ENCODE measurements at regions not wholly inside any gene's neighbourhood (a gene's known extent, or its start where the extent isn't known, plus 50 kb on each side); places are given as distances from the start of the nearest gene placed in this dataset.
"Not testable (repeated sequence)": the region's sequence is repeated elsewhere in the genome, so short reads cannot be mapped to it uniquely, and the experiment has no call there.

DNA sequence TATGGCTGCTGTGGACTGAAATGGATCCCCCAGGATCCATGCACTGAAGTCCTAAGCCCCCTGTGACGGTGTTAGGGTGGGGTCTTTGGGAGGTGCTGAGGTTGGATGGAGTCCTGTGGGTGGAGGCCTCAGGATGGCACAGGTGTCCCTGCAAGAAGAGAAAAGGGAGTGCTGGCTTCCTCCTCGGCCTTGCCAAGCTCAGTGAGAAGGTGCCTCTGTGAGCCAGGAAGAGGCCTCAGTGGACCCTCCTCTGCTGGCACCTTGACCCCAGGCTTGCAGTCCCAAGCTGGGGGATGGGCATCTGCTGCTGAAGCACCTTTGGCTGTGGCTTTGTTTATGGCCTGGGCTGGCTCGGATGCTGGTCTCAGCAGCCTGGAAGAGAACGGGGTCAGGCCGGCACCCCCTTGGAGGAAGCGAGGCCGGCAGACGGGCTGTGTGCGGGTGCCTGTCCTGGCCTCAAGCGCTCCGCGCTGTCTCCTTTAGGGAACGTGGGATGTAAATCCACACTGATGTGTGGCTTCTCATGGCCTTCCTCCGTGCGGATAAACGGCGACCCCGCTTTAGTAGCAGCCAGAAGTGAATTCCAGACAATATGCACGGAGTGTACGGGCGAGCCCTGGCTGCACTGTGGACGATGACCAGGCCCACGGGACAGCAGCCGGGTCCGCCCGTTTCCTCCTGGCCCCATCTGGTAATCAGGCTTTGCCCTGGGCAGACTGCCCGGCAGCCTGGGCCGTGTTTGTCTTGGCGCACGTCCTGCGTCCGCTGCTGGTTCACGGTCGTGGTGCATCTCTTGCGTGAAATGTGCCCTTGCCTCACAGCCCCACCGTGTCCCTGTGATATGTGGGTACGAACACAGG is 182.6 kb downstream of the ERMARD start:
- no peak for DNase-seq (ENCODE audit: low spot score)

GRCh38 chr6:169933251-169933821 is 181.9 kb downstream of the ERMARD start:
- no peak for DNase-seq (ENCODE audit: low spot score)

DNA sequence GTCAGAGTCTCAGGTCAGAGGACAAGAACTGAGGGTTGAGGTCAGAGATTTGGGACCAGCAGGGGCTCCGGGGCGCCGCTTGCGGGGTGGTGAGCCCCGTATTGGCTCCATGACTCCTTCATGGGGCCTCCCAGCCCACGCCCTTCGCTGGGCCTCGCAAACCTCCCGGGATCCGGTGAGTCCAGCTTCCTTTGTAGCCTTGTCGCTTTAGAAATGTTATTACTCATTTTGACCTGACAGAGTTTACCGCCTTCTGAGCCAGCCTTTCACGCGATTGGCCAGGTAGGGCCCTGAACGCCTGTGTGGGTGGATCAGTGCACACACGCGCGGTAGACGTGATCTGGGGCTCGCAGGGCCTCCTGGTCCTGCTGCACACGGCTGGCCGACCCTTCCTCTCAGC is 181.1 kb downstream of the ERMARD start:
- no peak for DNase-seq (ENCODE audit: low spot score)

DNA sequence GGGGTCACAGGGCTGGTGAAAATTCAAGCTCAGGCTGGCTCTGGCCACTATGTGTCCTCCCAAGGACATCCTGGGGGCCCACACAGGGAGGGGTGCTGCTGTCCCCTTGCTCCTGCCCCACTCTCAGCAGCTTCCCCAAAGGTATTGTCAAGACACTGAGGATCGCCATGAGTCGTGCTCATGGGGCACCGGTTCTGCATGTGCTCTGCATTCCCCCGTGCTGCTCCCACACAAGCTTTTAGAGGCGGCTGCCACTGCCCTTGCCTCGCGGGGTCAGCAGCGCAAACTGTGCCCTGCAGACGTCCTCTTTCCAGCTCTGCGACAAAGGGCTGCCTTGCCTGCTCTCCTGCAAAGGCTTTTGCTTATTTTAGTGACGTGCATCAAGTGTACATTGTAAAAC is 179.8 kb downstream of the ERMARD start:
- no peak for DNase-seq (ENCODE audit: low spot score)

DNA sequence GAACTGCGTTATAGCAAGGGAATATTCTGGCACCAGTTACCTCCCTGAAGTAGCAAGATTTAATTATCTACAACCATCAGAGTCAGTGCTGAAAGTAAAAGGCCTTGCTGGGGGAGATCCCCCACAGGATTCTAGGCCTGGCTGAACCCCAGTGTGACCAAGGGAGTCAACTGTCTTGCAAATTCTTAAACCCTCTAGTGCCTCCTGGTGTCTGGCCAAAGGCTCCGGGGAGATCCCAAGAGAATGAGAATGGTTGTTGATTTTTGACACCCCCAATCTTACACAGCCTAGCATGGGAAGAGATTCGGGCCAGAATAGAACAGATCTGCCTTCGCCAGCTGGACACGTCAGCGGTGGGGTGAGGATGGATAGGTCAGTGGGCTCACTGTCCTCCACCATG is 179.4 kb downstream of the ERMARD start:
- no peak for DNase-seq (ENCODE audit: low spot score)

GRCh38 chr6:169927711-169928110 is 176.3 kb downstream of the ERMARD start:
- DNase-seq (ENCODE audit: low spot score): no peak

DNA sequence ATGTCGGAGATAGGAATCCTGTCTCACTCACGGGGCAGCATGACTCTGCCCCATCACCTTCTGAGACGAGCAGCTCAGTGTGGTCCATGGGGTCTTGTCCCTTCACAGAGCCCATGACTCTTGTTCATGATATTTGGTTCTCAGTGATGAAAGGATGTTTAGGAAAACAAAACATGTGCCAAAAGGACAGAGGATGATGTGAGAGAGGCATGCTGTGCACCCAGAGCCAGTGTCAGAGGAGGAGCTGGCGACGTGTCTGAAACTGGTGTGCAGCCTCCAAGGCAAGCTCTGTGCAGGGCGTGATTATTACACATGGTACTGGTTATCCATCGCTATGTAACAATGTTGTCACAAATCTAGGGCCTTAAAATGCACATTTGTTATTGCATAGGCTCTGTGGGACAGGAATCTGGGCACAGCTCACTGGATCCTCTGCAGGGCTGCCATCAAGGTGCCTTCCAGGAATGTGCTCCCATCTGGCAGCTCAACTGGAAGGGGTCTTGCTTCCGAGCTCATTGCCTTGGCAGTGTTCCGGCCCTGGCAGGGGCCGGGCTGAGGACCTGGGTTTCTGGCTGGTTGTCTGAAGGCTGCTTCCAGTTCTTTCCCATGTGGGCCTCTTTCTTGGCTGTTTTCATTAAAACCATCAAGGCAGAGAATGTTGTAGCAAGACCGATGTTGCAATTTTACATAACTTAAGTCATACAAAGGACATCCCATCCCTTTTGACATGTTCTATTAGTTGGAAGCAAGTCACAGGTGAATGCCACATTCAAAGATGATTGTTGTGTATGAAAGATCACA is 175.4 kb downstream of the ERMARD start:
- DNase-seq (ENCODE audit: low spot score): no peak

DNA sequence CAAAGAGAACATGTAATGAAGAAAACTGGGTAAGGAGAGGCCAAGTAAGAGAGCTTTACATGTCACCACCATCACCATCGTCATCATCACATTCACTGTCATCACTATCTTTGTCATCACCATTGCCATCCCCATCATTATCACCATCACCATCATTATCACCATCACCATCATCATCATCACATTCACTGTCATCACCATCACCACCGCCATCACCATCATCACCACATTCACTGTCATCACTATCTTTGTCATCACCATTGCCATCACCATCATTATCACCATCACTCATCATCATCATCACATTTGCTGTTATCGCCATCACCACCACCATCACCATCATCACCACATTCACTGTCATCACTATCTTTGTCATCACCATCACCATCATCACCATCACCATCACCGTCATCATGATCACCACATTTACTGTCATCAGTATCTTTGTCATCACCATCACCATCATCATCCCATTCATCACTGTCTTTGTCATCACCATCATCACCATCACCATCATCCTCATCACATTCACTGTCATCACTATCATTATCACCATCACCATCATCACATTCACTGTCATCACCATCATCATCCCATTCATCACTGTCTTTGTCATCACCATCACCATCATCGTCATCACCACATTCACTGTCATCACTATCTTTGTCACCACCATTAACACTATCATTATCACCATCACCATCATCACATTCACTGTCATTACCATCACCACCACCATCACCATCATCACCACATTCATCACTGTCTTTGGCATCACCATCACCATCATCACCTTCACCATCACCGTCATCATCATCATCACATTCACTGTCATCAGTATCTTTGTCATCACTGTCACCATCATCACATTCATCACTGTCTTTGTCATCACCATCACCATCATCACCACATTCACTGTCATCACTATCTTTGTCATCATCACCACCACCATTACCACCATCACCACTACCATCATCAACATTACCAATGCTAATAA is 172.3 kb downstream of the ERMARD start:
- DNase-seq (ENCODE audit: low spot score): no peak

GRCh38 chr6:169921853-169922824 is 170.7 kb downstream of the ERMARD start:
- DNase-seq (ENCODE audit: low spot score): no peak

- DNase-seq (ENCODE audit: low spot score): no peak
Observed at GRCh38 chr6:169921217-169921616, 169.8 kb downstream of the ERMARD start.

GRCh38 chr6:169920359-169921020 is 169.1 kb downstream of the ERMARD start:
- DNase-seq (ENCODE audit: low spot score): no peak

- DNase-seq (ENCODE audit: low spot score): no peak
Observed at GRCh38 chr6:169918954-169919549, 167.6 kb downstream of the ERMARD start.

DNA sequence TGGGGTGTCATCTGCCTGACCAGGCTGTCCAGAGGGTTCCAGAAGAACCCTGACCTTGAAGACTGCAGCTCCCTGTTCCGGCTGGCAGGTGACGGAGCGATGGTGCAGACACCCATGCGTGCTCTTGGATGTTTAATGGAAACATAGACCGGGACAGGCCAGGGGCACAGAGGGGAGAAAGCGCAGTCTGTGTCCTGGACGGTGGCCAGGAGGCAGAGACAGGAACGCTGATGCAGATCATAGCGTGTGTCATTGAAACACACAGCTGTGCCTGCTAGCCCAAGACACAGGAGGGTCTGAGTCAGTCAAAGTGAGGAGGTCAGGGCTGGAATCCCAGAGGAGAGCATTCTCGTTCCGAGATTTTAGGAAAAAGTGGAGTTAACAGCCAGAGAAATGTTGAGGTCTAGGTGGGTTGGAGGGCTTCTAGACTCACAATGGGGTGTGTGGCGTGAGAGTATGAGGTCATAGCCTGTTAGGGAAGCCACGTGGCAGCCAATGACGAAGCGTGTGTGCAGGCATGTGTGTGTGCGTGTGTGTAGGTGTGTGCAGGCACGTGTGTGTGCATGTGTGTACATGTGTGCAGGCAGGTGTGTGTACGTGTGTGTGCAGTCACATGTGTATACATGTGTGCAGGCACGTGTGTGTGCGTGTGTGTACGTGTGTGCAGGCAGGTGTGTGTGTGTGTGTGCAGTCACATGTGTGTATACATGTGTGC is 167.0 kb downstream of the ERMARD start:
- no peak for DNase-seq (ENCODE audit: low spot score)

GRCh38 chr6:169917153-169917552 is 165.7 kb downstream of the ERMARD start:
- DNase-seq (ENCODE audit: low spot score): no peak

DNA sequence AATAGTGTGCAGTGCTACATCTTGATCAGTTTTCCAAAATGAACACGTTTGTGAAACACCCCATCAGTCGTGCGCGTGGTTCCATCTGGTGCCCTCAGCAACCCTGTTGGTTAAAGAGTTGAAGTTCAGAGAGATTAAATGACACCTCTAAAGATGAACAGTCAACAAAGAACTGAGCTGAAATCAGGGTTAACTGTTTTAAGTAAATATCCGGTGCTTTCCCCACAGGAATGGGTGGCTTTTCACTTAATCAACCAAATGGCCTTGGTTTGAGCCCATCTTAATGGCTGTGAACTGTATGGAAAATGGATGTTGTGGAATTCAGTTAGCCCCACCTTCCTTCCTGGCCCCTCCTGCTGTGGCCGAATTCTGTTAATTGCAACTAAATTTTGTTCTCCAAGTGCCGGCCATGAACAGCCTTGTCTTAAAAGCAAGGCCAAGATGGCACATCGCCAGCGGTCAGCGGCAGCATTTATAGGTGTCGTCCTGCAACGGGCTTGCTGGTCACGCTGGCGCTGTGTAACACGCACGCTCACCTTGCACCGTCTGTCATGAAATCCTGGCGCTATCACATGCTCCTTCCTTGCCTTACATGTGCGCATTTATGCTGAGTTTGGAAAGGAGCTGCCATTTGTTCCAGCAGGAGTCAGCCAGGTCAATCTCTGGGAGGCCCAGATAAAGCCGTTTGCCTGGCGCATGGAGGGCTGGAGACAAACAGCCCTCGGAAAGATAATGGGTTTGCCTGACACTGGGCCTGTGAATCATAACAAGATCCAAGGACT is 164.5 kb downstream of the ERMARD start:
- DNase-seq (ENCODE audit: low spot score): no peak

DNA sequence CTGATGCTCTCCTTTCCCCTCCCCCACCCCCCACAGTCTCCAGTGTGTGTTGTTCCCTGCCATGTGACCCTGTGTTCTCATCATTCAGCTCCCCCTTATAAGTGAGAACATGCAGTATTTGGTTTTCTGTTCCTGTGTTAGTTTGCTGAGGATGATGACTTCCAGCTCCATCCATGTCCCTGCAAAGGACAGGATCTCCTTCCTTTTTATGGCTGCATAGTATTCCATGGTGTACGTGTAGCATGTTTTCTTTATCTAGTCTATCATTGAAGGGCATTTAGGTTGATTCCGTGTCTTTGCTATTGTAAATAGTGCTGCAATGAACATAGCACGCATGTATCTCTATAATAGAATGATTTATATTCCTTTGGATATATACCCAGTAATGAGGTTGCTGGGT is 162.3 kb downstream of the ERMARD start:
- not testable (repeated sequence) for DNase-seq (ENCODE audit: low spot score)

DNA sequence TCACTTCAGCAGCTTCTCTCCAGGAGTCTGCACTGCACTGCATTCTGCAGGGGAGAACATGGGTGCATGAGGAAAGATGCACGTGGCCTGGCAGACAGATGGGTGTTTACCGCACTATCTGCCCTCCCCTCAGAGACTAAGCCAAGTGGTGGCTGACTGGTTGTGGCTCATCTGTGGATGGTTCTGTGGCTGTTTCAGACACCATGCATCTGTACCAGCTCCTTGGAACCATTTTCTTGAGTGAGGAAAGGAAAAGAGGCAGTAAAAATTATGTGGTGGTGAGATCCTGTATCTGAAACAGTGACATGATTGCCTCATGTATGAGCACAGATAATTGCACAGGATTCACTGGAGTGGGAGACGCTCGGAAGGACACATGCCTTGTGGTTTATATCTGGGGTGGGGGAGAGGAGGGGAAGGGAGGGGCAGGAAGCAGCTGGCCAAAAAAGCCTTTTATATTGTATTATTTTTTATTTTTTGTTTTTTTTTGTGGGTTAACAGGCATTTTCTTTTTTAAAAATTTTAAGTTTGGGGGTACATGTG is 161.7 kb downstream of the ERMARD start:
- DNase-seq (ENCODE audit: low spot score): no peak

All from SK-N-DZ (cell line).